ENCODE measurements at regions not wholly inside any gene's neighbourhood (a gene's known extent, or its start where the extent isn't known, plus 50 kb on each side); places are given as distances from the start of the nearest gene placed in this dataset.

GRCh38 chr15:47862402-47862801 lies 145.1 kb downstream of the SEMA6D start:
- no peak for DNase-seq (ENCODE audit: low read depth)
- H3K4me3 ChIP-seq (ENCODE audit: low read depth, low read length): no peak overlapping the region
- no peak for TF ChIP-seq CTCF (conservative IDR thresholded peaks at IDR 0.05; ENCODE audit: low read depth, low read length)

GRCh38 chr15:47866446-47866845 lies 149.1 kb downstream of the SEMA6D start:
- no peak for DNase-seq (ENCODE audit: low read depth)

GRCh38 chr15:47870300-47870955 lies 153.1 kb downstream of the SEMA6D start:
- DNase-seq (ENCODE audit: low read depth): no peak
- H3K4me3 ChIP-seq (ENCODE audit: low read depth, low read length): no peak overlapping the region
- no peak for TF ChIP-seq CTCF (conservative IDR thresholded peaks at IDR 0.05; ENCODE audit: low read depth, low read length)

More at GRCh38 chr15:47866446-47866845, 149.1 kb downstream of the SEMA6D start:
- H3K4me3 ChIP-seq (ENCODE audit: low read depth, low read length): no peak overlapping the region
- TF ChIP-seq CTCF (conservative IDR thresholded peaks at IDR 0.05; ENCODE audit: low read depth, low read length): no peak

GRCh38 chr15:47870956-47871625 lies 153.8 kb downstream of the SEMA6D start:
- H3K4me3 ChIP-seq (ENCODE audit: low read depth, low read length): no peak overlapping the region
- DNase-seq (ENCODE audit: low read depth): peak; percentile 57
- TF ChIP-seq CTCF (conservative IDR thresholded peaks at IDR 0.05; ENCODE audit: low read depth, low read length): no peak

- no peak overlapping the region for H3K4me3 ChIP-seq (ENCODE audit: low read depth, low read length)
- DNase-seq (ENCODE audit: low read depth): no peak
- TF ChIP-seq CTCF (conservative IDR thresholded peaks at IDR 0.05; ENCODE audit: low read depth, low read length): no peak
Observed at GRCh38 chr15:47872208-47872607, 154.9 kb downstream of the SEMA6D start.

- no peak overlapping the region for H3K4me3 ChIP-seq (ENCODE audit: low read depth, low read length)
- TF ChIP-seq CTCF (conservative IDR thresholded peaks at IDR 0.05; ENCODE audit: low read depth, low read length): no peak
- DNase-seq (ENCODE audit: low read depth): peak; percentile 11
Observed at GRCh38 chr15:47872869-47873432, 155.6 kb downstream of the SEMA6D start.

Data from choroid plexus epithelial cell (primary cell).